ENCODE measurements at regions not wholly inside any gene's neighbourhood (a gene's known extent, or its start where the extent isn't known, plus 50 kb on each side); places are given as distances from the start of the nearest gene placed in this dataset.

- Histone ChIP-seq H3K36me3 (no peaks in the 10 kb centered on the region), H3K4me3 (no peak overlapping the region), H3K27ac (no peak overlapping the region), H3K9me3 (no peaks in the 10 kb centered on the region), H3K27me3 (no peaks in the 10 kb centered on the region), H3K4me1 (no peaks in the 10 kb centered on the region)
- no peak for ATAC-seq (ENCODE audit: low FRiP score in 2 of 2)
- TF ChIP-seq EP300 (IDR thresholded peaks at IDR 0.05), result no peak
- TF ChIP-seq CTCF (IDR thresholded peaks at IDR 0.05), result no peak
- no peak for TF ChIP-seq POLR2AphosphoS5 (IDR thresholded peaks at IDR 0.05)
- TF ChIP-seq POLR2A (IDR thresholded peaks at IDR 0.05), result no peak
- DNase-seq, result no peak
- WGBS, 2 donors, result 87 to 95% methylated on average over 2 of the region's 2 CpGs
Measured at GRCh38 chr11:90911192-90911591, 688.3 kb upstream of the CHORDC1 start.

GRCh38 chr11:90908074-90908473, 685.2 kb upstream of the CHORDC1 start:
- H3K27ac ChIP-seq, result no peak overlapping the region
- H3K4me3 ChIP-seq, result no peak overlapping the region
- ATAC-seq (ENCODE audit: low FRiP score in 2 of 2), result no peak
- H3K27me3 ChIP-seq, result no peaks in the 10 kb centered on the region
- TF ChIP-seq CTCF (IDR thresholded peaks at IDR 0.05) (no peak), EP300 (IDR thresholded peaks at IDR 0.05) (no peak), POLR2AphosphoS5 (IDR thresholded peaks at IDR 0.05) (no peak), POLR2A (IDR thresholded peaks at IDR 0.05) (no peak)
- H3K9me3 ChIP-seq, result no peaks in the 10 kb centered on the region
- no peaks in the 10 kb centered on the region for H3K36me3 ChIP-seq
- WGBS, 2 donors, result 65 to 73% methylated on average over 3 of the region's 3 CpGs
- DNase-seq, result no peak
- H3K4me1 ChIP-seq, result no peaks in the 10 kb centered on the region

GRCh38 chr11:90895850-90896249, 673.0 kb upstream of the CHORDC1 start:
- DNase-seq (no peak), ATAC-seq (ENCODE audit: low FRiP score in 2 of 2) (no peak)
- no peak for TF ChIP-seq POLR2A (IDR thresholded peaks at IDR 0.05)
- TF ChIP-seq POLR2AphosphoS5 (IDR thresholded peaks at IDR 0.05), result no peak
- no peak for TF ChIP-seq EP300 (IDR thresholded peaks at IDR 0.05)
- Histone ChIP-seq H3K4me3 (no peak overlapping the region), H3K9me3 (no peaks in the 10 kb centered on the region), H3K27me3 (no peaks in the 10 kb centered on the region), H3K27ac (no peak overlapping the region), H3K4me1 (no peaks in the 10 kb centered on the region), H3K36me3 (no peaks in the 10 kb centered on the region)

GRCh38 chr11:90890347-90890746, 667.5 kb upstream of the CHORDC1 start:
- ATAC-seq (ENCODE audit: low FRiP score in 2 of 2) (no peak), DNase-seq (no peak)
- TF ChIP-seq EP300 (IDR thresholded peaks at IDR 0.05) (no peak), POLR2AphosphoS5 (IDR thresholded peaks at IDR 0.05) (no peak), POLR2A (IDR thresholded peaks at IDR 0.05) (no peak), CTCF (IDR thresholded peaks at IDR 0.05) (no peak)
- Histone ChIP-seq H3K36me3 (no peaks in the 10 kb centered on the region), H3K27me3 (no peaks in the 10 kb centered on the region), H3K9me3 (no peaks in the 10 kb centered on the region), H3K4me3 (no peak overlapping the region), H3K27ac (no peak overlapping the region), H3K4me1 (no peaks in the 10 kb centered on the region)

- DNase-seq (no peak), ATAC-seq (ENCODE audit: low FRiP score in 2 of 2) (no peak)
- Histone ChIP-seq H3K4me1 (no peaks in the 10 kb centered on the region), H3K36me3 (no peaks in the 10 kb centered on the region), H3K27ac (no peak overlapping the region), H3K9me3 (no peaks in the 10 kb centered on the region), H3K27me3 (no peaks in the 10 kb centered on the region), H3K4me3 (no peak overlapping the region)
- TF ChIP-seq POLR2AphosphoS5 (IDR thresholded peaks at IDR 0.05) (no peak), POLR2A (IDR thresholded peaks at IDR 0.05) (no peak), EP300 (IDR thresholded peaks at IDR 0.05) (no peak), CTCF (IDR thresholded peaks at IDR 0.05) (no peak)
Measured at GRCh38 chr11:90884181-90884580, 661.3 kb upstream of the CHORDC1 start.
